ENCODE measurements at regions not wholly inside any gene's neighbourhood (a gene's known extent, or its start where the extent isn't known, plus 50 kb on each side); places are given as distances from the start of the nearest gene placed in this dataset.

DNA sequence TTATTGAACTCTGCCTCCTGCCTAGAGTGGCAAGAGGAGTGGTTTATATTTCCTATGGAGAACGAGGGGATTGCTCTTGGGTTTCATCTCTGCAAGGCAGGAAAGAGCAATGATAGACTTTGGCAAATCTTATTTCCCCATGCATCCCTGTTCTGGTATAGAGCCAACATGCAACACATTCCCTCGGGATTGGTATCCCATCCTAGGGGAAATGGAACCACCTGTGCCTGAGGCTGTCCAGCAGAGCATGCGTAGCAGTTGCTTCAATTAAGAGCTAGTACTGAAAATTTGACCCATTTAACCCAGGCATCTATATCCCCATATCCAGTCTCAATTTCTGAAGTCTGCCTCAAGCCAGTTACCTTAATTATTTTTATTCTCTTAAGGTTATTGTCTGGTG, 205.3 kb downstream of the KCNS3 start:
- TF ChIP-seq, protein P1, sequence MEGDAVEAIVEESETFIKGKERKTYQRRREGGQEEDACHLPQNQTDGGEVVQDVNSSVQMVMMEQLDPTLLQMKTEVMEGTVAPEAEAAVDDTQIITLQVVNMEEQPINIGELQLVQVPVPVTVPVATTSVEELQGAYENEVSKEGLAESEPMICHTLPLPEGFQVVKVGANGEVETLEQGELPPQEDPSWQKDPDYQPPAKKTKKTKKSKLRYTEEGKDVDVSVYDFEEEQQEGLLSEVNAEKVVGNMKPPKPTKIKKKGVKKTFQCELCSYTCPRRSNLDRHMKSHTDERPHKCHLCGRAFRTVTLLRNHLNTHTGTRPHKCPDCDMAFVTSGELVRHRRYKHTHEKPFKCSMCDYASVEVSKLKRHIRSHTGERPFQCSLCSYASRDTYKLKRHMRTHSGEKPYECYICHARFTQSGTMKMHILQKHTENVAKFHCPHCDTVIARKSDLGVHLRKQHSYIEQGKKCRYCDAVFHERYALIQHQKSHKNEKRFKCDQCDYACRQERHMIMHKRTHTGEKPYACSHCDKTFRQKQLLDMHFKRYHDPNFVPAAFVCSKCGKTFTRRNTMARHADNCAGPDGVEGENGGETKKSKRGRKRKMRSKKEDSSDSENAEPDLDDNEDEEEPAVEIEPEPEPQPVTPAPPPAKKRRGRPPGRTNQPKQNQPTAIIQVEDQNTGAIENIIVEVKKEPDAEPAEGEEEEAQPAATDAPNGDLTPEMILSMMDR (IDR thresholded peaks at IDR 0.05), result no peak
- no peak for TF ChIP-seq POLR2A (IDR thresholded peaks at IDR 0.05)

All from testis (tissue), 2 donors.